ENCODE measurements at regions not wholly inside any gene's neighbourhood (a gene's known extent, or its start where the extent isn't known, plus 50 kb on each side); places are given as distances from the start of the nearest gene placed in this dataset.

GRCh38 chr2:41899189-41899588 lies 148.6 kb upstream of the PKDCC start:
- no peak for DNase-seq (ENCODE audit: low read depth in 1 of 2, low spot score in 1 of 2)
- Histone ChIP-seq H3K4me3 (replicated peaks; ENCODE audit: insufficient read depth, low read length) (no peak overlapping the region), H3K27me3 (ENCODE audit: insufficient read depth, poor library complexity, severe bottlenecking) (peaks cover 2% of the 10 kb centered on the region), H3K27ac (replicated peaks) (no peak overlapping the region)
- TF ChIP-seq POLR2AphosphoS5 (IDR thresholded peaks at IDR 0.05; ENCODE audit: low read depth) (no peak), REST (IDR thresholded peaks at IDR 0.05; ENCODE audit: insufficient replicate concordance, low read depth) (no peak), SPI1 (IDR thresholded peaks at IDR 0.05; ENCODE audit: borderline replicate concordance, low read depth) (no peak), GABPA (IDR thresholded peaks at IDR 0.05; ENCODE audit: low read depth) (no peak), CTCF (IDR thresholded peaks at IDR 0.05; ENCODE audit: insufficient read depth, low read length) (no peak)

- peaks cover 2% of the 10 kb centered on the region for H3K27me3 ChIP-seq (ENCODE audit: insufficient read depth, poor library complexity, severe bottlenecking)
- no peak overlapping the region for H3K4me3 ChIP-seq (replicated peaks; ENCODE audit: insufficient read depth, low read length)
- TF ChIP-seq SPI1 (IDR thresholded peaks at IDR 0.05; ENCODE audit: borderline replicate concordance, low read depth) (no peak), CTCF (IDR thresholded peaks at IDR 0.05; ENCODE audit: insufficient read depth, low read length) (no peak), GABPA (IDR thresholded peaks at IDR 0.05; ENCODE audit: low read depth) (no peak), POLR2AphosphoS5 (IDR thresholded peaks at IDR 0.05; ENCODE audit: low read depth) (no peak), REST (IDR thresholded peaks at IDR 0.05; ENCODE audit: insufficient replicate concordance, low read depth) (no peak)
- H3K27ac ChIP-seq (replicated peaks), result no peak overlapping the region
- DNase-seq (ENCODE audit: low read depth in 1 of 2, low spot score in 1 of 2), result no peak
These were observed 147.7 kb upstream of the PKDCC start for GRCh38 chr2:41900101-41900577.

- H3K4me3 ChIP-seq (replicated peaks; ENCODE audit: insufficient read depth, low read length), result no peak overlapping the region
- TF ChIP-seq POLR2AphosphoS5 (IDR thresholded peaks at IDR 0.05; ENCODE audit: low read depth), result no peak
- no peak for TF ChIP-seq REST (IDR thresholded peaks at IDR 0.05; ENCODE audit: insufficient replicate concordance, low read depth)
- TF ChIP-seq GABPA (IDR thresholded peaks at IDR 0.05; ENCODE audit: low read depth), result no peak
- no peak for TF ChIP-seq SPI1 (IDR thresholded peaks at IDR 0.05; ENCODE audit: borderline replicate concordance, low read depth)
- TF ChIP-seq CTCF (IDR thresholded peaks at IDR 0.05; ENCODE audit: insufficient read depth, low read length), result no peak
These were observed 144.9 kb upstream of the PKDCC start for GRCh38 chr2:41902897-41903296.

More at GRCh38 chr2:41902897-41903296, 144.9 kb upstream of the PKDCC start:
- DNase-seq (ENCODE audit: low read depth in 1 of 2, low spot score in 1 of 2), result no peak
- peaks cover 3% of the 10 kb centered on the region for H3K27me3 ChIP-seq (ENCODE audit: insufficient read depth, poor library complexity, severe bottlenecking)
- H3K27ac ChIP-seq (replicated peaks), result no peak overlapping the region

All from HL-60 (cell line).